ENCODE measurements at regions not wholly inside any gene's neighbourhood (a gene's known extent, or its start where the extent isn't known, plus 50 kb on each side); places are given as distances from the start of the nearest gene placed in this dataset.

- no peak for DNase-seq (ENCODE audit: low read depth)
- no peak overlapping the region for H3K9ac ChIP-seq (ENCODE audit: low read length)
These were observed 123.1 kb upstream of the MON1B start for GRCh38 chr16:77067900-77068299.

GRCh38 chr16:77068402-77068801 is 122.6 kb upstream of the MON1B start:
- DNase-seq (ENCODE audit: low read depth), result no peak
- Histone ChIP-seq H3K4me3 (ENCODE audit: low read length) (no peak overlapping the region), H3K27me3 (replicated peaks; ENCODE audit: control insufficient read depth, insufficient read depth, low read length) (no peaks in the 10 kb centered on the region), H3K9me3 (ENCODE audit: control insufficient read depth, low read length) (peaks cover 7% of the 10 kb centered on the region), H3K4me1 (ENCODE audit: control insufficient read depth, insufficient read depth, low read length) (no peaks in the 10 kb centered on the region), H3K36me3 (ENCODE audit: control insufficient read depth, insufficient read depth, low read length, severe bottlenecking) (no peaks in the 10 kb centered on the region), H3K9ac (ENCODE audit: low read length) (no peak overlapping the region)

More at GRCh38 chr16:77067900-77068299, 123.1 kb upstream of the MON1B start:
- H3K9me3 ChIP-seq (ENCODE audit: control insufficient read depth, low read length), result peaks cover 4% of the 10 kb centered on the region
- H3K27me3 ChIP-seq (replicated peaks; ENCODE audit: control insufficient read depth, insufficient read depth, low read length), result no peaks in the 10 kb centered on the region
- H3K4me1 ChIP-seq (ENCODE audit: control insufficient read depth, insufficient read depth, low read length), result no peaks in the 10 kb centered on the region
- no peak overlapping the region for H3K4me3 ChIP-seq (ENCODE audit: low read length)
- H3K36me3 ChIP-seq (ENCODE audit: control insufficient read depth, insufficient read depth, low read length, severe bottlenecking), result no peaks in the 10 kb centered on the region

- Histone ChIP-seq H3K9ac (ENCODE audit: low read length) (no peak overlapping the region), H3K36me3 (ENCODE audit: control insufficient read depth, insufficient read depth, low read length, severe bottlenecking) (no peaks in the 10 kb centered on the region), H3K4me3 (ENCODE audit: low read length) (no peak overlapping the region), H3K9me3 (ENCODE audit: control insufficient read depth, low read length) (peaks cover 17% of the 10 kb centered on the region), H3K27me3 (replicated peaks; ENCODE audit: control insufficient read depth, insufficient read depth, low read length) (no peaks in the 10 kb centered on the region), H3K4me1 (ENCODE audit: control insufficient read depth, insufficient read depth, low read length) (no peaks in the 10 kb centered on the region)
- no peak for DNase-seq (ENCODE audit: low read depth)
These were observed 121.1 kb upstream of the MON1B start for GRCh38 chr16:77069929-77070328.

GRCh38 chr16:77070683-77071082 is 120.3 kb upstream of the MON1B start:
- H3K9me3 ChIP-seq (ENCODE audit: control insufficient read depth, low read length), result peaks cover 17% of the 10 kb centered on the region
- H3K4me3 ChIP-seq (ENCODE audit: low read length), result no peak overlapping the region
- H3K4me1 ChIP-seq (ENCODE audit: control insufficient read depth, insufficient read depth, low read length), result no peaks in the 10 kb centered on the region
- H3K27me3 ChIP-seq (replicated peaks; ENCODE audit: control insufficient read depth, insufficient read depth, low read length), result no peaks in the 10 kb centered on the region
- no peak for DNase-seq (ENCODE audit: low read depth)
- no peak overlapping the region for H3K9ac ChIP-seq (ENCODE audit: low read length)
- no peaks in the 10 kb centered on the region for H3K36me3 ChIP-seq (ENCODE audit: control insufficient read depth, insufficient read depth, low read length, severe bottlenecking)

- peaks cover 13% of the 10 kb centered on the region for H3K9me3 ChIP-seq (ENCODE audit: control insufficient read depth, low read length)
- H3K9ac ChIP-seq (ENCODE audit: low read length), result no peak overlapping the region
- DNase-seq (ENCODE audit: low read depth), result no peak
- no peaks in the 10 kb centered on the region for H3K4me1 ChIP-seq (ENCODE audit: control insufficient read depth, insufficient read depth, low read length)
- no peaks in the 10 kb centered on the region for H3K36me3 ChIP-seq (ENCODE audit: control insufficient read depth, insufficient read depth, low read length, severe bottlenecking)
- H3K4me3 ChIP-seq (ENCODE audit: low read length), result no peak overlapping the region
- H3K27me3 ChIP-seq (replicated peaks; ENCODE audit: control insufficient read depth, insufficient read depth, low read length), result no peaks in the 10 kb centered on the region
These were observed 114.2 kb upstream of the MON1B start for GRCh38 chr16:77076839-77077238.

GRCh38 chr16:77077256-77077922 is 113.6 kb upstream of the MON1B start:
- Histone ChIP-seq H3K4me3 (ENCODE audit: low read length) (no peak overlapping the region), H3K27me3 (replicated peaks; ENCODE audit: control insufficient read depth, insufficient read depth, low read length) (no peaks in the 10 kb centered on the region), H3K4me1 (ENCODE audit: control insufficient read depth, insufficient read depth, low read length) (no peaks in the 10 kb centered on the region), H3K9me3 (ENCODE audit: control insufficient read depth, low read length) (peaks cover 13% of the 10 kb centered on the region), H3K9ac (ENCODE audit: low read length) (no peak overlapping the region), H3K36me3 (ENCODE audit: control insufficient read depth, insufficient read depth, low read length, severe bottlenecking) (no peaks in the 10 kb centered on the region)
- DNase-seq (ENCODE audit: low read depth), result no peak

- Histone ChIP-seq H3K9ac (ENCODE audit: low read length) (no peak overlapping the region), H3K4me3 (ENCODE audit: low read length) (no peak overlapping the region), H3K9me3 (ENCODE audit: control insufficient read depth, low read length) (no peaks in the 10 kb centered on the region), H3K36me3 (ENCODE audit: control insufficient read depth, insufficient read depth, low read length, severe bottlenecking) (no peaks in the 10 kb centered on the region), H3K4me1 (ENCODE audit: control insufficient read depth, insufficient read depth, low read length) (no peaks in the 10 kb centered on the region), H3K27me3 (replicated peaks; ENCODE audit: control insufficient read depth, insufficient read depth, low read length) (no peaks in the 10 kb centered on the region)
- no peak for DNase-seq (ENCODE audit: low read depth)
These were observed 105.0 kb upstream of the MON1B start for GRCh38 chr16:77085981-77086380.

GRCh38 chr16:77090062-77090461 is 100.9 kb upstream of the MON1B start:
- Histone ChIP-seq H3K4me1 (ENCODE audit: control insufficient read depth, insufficient read depth, low read length) (no peaks in the 10 kb centered on the region), H3K9me3 (ENCODE audit: control insufficient read depth, low read length) (no peaks in the 10 kb centered on the region)

GRCh38 chr16:77093309-77093708 is 97.7 kb upstream of the MON1B start:
- no peaks in the 10 kb centered on the region for H3K36me3 ChIP-seq (ENCODE audit: control insufficient read depth, insufficient read depth, low read length, severe bottlenecking)

More at GRCh38 chr16:77090062-77090461, 100.9 kb upstream of the MON1B start:
- no peaks in the 10 kb centered on the region for H3K36me3 ChIP-seq (ENCODE audit: control insufficient read depth, insufficient read depth, low read length, severe bottlenecking)
- H3K4me3 ChIP-seq (ENCODE audit: low read length), result no peak overlapping the region
- H3K9ac ChIP-seq (ENCODE audit: low read length), result no peak overlapping the region
- DNase-seq (ENCODE audit: low read depth), result no peak
- no peaks in the 10 kb centered on the region for H3K27me3 ChIP-seq (replicated peaks; ENCODE audit: control insufficient read depth, insufficient read depth, low read length)

GRCh38 chr16:77093999-77094398 is 97.0 kb upstream of the MON1B start:
- Histone ChIP-seq H3K36me3 (ENCODE audit: control insufficient read depth, insufficient read depth, low read length, severe bottlenecking) (no peaks in the 10 kb centered on the region), H3K27me3 (replicated peaks; ENCODE audit: control insufficient read depth, insufficient read depth, low read length) (no peaks in the 10 kb centered on the region), H3K4me3 (ENCODE audit: low read length) (no peak overlapping the region), H3K4me1 (ENCODE audit: control insufficient read depth, insufficient read depth, low read length) (no peaks in the 10 kb centered on the region), H3K9me3 (ENCODE audit: control insufficient read depth, low read length) (no peaks in the 10 kb centered on the region), H3K9ac (ENCODE audit: low read length) (no peak overlapping the region)
- no peak for DNase-seq (ENCODE audit: low read depth)

More at GRCh38 chr16:77093309-77093708, 97.7 kb upstream of the MON1B start:
- no peaks in the 10 kb centered on the region for H3K4me1 ChIP-seq (ENCODE audit: control insufficient read depth, insufficient read depth, low read length)
- DNase-seq (ENCODE audit: low read depth), result no peak
- H3K27me3 ChIP-seq (replicated peaks; ENCODE audit: control insufficient read depth, insufficient read depth, low read length), result no peaks in the 10 kb centered on the region
- no peak overlapping the region for H3K4me3 ChIP-seq (ENCODE audit: low read length)
- no peak overlapping the region for H3K9ac ChIP-seq (ENCODE audit: low read length)
- no peaks in the 10 kb centered on the region for H3K9me3 ChIP-seq (ENCODE audit: control insufficient read depth, low read length)

- no peaks in the 10 kb centered on the region for H3K9me3 ChIP-seq (ENCODE audit: control insufficient read depth, low read length)
- H3K36me3 ChIP-seq (ENCODE audit: control insufficient read depth, insufficient read depth, low read length, severe bottlenecking), result no peaks in the 10 kb centered on the region
- no peak overlapping the region for H3K9ac ChIP-seq (ENCODE audit: low read length)
- H3K4me3 ChIP-seq (ENCODE audit: low read length), result no peak overlapping the region
- no peaks in the 10 kb centered on the region for H3K27me3 ChIP-seq (replicated peaks; ENCODE audit: control insufficient read depth, insufficient read depth, low read length)
- H3K4me1 ChIP-seq (ENCODE audit: control insufficient read depth, insufficient read depth, low read length), result no peaks in the 10 kb centered on the region
- no peak for DNase-seq (ENCODE audit: low read depth)
These were observed 79.9 kb upstream of the MON1B start for GRCh38 chr16:77111056-77111565.

GRCh38 chr16:77112746-77113145 is 78.2 kb upstream of the MON1B start:
- Histone ChIP-seq H3K9ac (ENCODE audit: low read length) (no peak overlapping the region), H3K36me3 (ENCODE audit: control insufficient read depth, insufficient read depth, low read length, severe bottlenecking) (no peaks in the 10 kb centered on the region), H3K9me3 (ENCODE audit: control insufficient read depth, low read length) (no peaks in the 10 kb centered on the region), H3K27me3 (replicated peaks; ENCODE audit: control insufficient read depth, insufficient read depth, low read length) (no peaks in the 10 kb centered on the region), H3K4me3 (ENCODE audit: low read length) (no peak overlapping the region), H3K4me1 (ENCODE audit: control insufficient read depth, insufficient read depth, low read length) (no peaks in the 10 kb centered on the region)
- no peak for DNase-seq (ENCODE audit: low read depth)

Measured in adipocyte (in vitro differentiated cells).